ENCODE measurements at regions not wholly inside any gene's neighbourhood (a gene's known extent, or its start where the extent isn't known, plus 50 kb on each side); places are given as distances from the start of the nearest gene placed in this dataset.

DNA sequence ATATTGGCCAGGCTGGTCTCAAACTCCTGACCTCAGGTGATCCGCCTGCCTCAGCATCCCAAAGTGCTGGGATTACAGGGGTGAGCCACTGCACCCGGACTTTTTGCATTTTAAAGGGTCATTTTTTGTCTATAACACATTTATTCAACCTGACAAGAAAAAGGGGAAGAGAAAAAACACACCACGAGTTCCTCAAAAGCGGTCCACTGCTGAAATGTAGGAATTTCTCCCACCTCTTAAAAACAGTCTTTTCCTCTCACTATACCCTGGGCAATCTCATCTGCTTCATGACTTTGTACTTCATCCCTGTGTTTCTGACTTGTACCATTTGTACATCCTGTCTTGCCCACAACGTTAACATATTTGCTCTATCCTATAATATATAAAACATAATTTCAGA is 413.3 kb upstream of the PTBP2 start:
- Histone ChIP-seq H3K27ac (ENCODE audit: extremely low read length, insufficient read depth, low read length) (no peak overlapping the region), H3K79me2 (ENCODE audit: insufficient read depth, low read length) (no peaks in the 10 kb centered on the region), H3K9ac (ENCODE audit: insufficient read depth, low read depth, low read length) (no peak overlapping the region), H2AFZ (ENCODE audit: low read length) (no peak overlapping the region), H3K4me3 (replicated peaks in 1 of 3; ENCODE audit: insufficient read depth in 1 of 3, low read depth in 2 of 3, low read length in 3 of 3) (no peak overlapping the region), H3K27me3 (ENCODE audit: control insufficient read depth in 1 of 2, insufficient read depth in 2 of 2, low read length in 2 of 2) (no peaks in the 10 kb centered on the region), H4K20me1 (ENCODE audit: insufficient read depth, low read length) (no peaks in the 10 kb centered on the region), H3K36me3 (replicated peaks in 1 of 2; ENCODE audit: control insufficient read depth in 1 of 2, insufficient read depth in 2 of 2, low read length in 2 of 2) (no peaks in the 10 kb centered on the region), H3K4me2 (ENCODE audit: low read depth, low read length) (no peak overlapping the region), H3K4me1 (ENCODE audit: insufficient read depth, low read length) (no peaks in the 10 kb centered on the region), H3K9me3 (ENCODE audit: low read length) (no peaks in the 10 kb centered on the region)
- POLR2A ChIA-PET = no interaction called here
- ATAC-seq = no peak
- intact Hi-C loops (cut with micrococcal nuclease; ENCODE audit: unreplicated experiment) (no loop called here), in situ Hi-C loops (cut with HindIII; ENCODE audit: extremely low pct_ligation_motif_present, low pct_unique_long_range_greater_than_20kb) (no loop called here)
- FAIRE-seq = no peak
- WGBS (ENCODE audit: low lambda C conversion rate) = 21% methylated on average over 5 of the region's 5 CpGs
- no TSS peak for BruUV-seq (replicated peaks)
- no peak for DNase-seq (ENCODE audit: low spot score)
- CTCF ChIA-PET (ENCODE audit: low intra/inter-chr PET ratio, low total read pairs) = no interaction called here
- TF ChIP-seq, protein P1, sequence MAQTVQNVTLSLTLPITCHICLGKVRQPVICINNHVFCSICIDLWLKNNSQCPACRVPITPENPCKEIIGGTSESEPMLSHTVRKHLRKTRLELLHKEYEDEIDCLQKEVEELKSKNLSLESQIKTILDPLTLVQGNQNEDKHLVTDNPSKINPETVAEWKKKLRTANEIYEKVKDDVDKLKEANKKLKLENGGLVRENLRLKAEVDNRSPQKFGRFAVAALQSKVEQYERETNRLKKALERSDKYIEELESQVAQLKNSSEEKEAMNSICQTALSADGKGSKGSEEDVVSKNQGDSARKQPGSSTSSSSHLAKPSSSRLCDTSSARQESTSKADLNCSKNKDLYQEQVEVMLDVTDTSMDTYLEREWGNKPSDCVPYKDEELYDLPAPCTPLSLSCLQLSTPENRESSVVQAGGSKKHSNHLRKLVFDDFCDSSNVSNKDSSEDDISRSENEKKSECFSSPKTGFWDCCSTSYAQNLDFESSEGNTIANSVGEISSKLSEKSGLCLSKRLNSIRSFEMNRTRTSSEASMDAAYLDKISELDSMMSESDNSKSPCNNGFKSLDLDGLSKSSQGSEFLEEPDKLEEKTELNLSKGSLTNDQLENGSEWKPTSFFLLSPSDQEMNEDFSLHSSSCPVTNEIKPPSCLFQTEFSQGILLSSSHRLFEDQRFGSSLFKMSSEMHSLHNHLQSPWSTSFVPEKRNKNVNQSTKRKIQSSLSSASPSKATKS (CRISPR knock-in tag; IDR thresholded peaks at IDR 0.05) = no peak
- TF ChIP-seq, protein P2, sequence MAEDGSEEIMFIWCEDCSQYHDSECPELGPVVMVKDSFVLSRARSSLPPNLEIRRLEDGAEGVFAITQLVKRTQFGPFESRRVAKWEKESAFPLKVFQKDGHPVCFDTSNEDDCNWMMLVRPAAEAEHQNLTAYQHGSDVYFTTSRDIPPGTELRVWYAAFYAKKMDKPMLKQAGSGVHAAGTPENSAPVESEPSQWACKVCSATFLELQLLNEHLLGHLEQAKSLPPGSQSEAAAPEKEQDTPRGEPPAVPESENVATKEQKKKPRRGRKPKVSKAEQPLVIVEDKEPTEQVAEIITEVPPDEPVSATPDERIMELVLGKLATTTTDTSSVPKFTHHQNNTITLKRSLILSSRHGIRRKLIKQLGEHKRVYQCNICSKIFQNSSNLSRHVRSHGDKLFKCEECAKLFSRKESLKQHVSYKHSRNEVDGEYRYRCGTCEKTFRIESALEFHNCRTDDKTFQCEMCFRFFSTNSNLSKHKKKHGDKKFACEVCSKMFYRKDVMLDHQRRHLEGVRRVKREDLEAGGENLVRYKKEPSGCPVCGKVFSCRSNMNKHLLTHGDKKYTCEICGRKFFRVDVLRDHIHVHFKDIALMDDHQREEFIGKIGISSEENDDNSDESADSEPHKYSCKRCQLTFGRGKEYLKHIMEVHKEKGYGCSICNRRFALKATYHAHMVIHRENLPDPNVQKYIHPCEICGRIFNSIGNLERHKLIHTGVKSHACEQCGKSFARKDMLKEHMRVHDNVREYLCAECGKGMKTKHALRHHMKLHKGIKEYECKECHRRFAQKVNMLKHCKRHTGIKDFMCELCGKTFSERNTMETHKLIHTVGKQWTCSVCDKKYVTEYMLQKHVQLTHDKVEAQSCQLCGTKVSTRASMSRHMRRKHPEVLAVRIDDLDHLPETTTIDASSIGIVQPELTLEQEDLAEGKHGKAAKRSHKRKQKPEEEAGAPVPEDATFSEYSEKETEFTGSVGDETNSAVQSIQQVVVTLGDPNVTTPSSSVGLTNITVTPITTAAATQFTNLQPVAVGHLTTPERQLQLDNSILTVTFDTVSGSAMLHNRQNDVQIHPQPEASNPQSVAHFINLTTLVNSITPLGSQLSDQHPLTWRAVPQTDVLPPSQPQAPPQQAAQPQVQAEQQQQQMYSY (CRISPR knock-in tag; IDR thresholded peaks at IDR 0.05) = no peak
- TF ChIP-seq JARID2 (CRISPR knock-in tag; IDR thresholded peaks at IDR 0.05; ENCODE audit: insufficient replicate concordance) (no peak), EP300 (IDR thresholded peaks at IDR 0.05; ENCODE audit: low read depth in 2 of 2, low read length in 2 of 2) (no peak), EP300 (CRISPR knock-in tag; IDR thresholded peaks at IDR 0.05; ENCODE audit: borderline replicate concordance) (no peak), ERF (CRISPR knock-in tag; IDR thresholded peaks at IDR 0.05) (no peak), SYNCRIP (IDR thresholded peaks at IDR 0.05; ENCODE audit: insufficient read depth, low read depth, low read length) (no peak)
- TF ChIP-seq, protein P3, sequence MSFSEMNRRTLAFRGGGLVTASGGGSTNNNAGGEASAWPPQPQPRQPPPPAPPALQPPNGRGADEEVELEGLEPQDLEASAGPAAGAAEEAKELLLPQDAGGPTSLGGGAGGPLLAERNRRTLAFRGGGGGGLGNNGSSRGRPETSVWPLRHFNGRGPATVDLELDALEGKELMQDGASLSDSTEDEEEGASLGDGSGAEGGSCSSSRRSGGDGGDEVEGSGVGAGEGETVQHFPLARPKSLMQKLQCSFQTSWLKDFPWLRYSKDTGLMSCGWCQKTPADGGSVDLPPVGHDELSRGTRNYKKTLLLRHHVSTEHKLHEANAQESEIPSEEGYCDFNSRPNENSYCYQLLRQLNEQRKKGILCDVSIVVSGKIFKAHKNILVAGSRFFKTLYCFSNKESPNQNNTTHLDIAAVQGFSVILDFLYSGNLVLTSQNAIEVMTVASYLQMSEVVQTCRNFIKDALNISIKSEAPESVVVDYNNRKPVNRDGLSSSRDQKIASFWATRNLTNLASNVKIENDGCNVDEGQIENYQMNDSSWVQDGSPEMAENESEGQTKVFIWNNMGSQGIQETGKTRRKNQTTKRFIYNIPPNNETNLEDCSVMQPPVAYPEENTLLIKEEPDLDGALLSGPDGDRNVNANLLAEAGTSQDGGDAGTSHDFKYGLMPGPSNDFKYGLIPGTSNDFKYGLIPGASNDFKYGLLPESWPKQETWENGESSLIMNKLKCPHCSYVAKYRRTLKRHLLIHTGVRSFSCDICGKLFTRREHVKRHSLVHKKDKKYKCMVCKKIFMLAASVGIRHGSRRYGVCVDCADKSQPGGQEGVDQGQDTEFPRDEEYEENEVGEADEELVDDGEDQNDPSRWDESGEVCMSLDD (CRISPR knock-in tag; IDR thresholded peaks at IDR 0.05; ENCODE audit: borderline replicate concordance) = no peak
- TF ChIP-seq, protein P4, sequence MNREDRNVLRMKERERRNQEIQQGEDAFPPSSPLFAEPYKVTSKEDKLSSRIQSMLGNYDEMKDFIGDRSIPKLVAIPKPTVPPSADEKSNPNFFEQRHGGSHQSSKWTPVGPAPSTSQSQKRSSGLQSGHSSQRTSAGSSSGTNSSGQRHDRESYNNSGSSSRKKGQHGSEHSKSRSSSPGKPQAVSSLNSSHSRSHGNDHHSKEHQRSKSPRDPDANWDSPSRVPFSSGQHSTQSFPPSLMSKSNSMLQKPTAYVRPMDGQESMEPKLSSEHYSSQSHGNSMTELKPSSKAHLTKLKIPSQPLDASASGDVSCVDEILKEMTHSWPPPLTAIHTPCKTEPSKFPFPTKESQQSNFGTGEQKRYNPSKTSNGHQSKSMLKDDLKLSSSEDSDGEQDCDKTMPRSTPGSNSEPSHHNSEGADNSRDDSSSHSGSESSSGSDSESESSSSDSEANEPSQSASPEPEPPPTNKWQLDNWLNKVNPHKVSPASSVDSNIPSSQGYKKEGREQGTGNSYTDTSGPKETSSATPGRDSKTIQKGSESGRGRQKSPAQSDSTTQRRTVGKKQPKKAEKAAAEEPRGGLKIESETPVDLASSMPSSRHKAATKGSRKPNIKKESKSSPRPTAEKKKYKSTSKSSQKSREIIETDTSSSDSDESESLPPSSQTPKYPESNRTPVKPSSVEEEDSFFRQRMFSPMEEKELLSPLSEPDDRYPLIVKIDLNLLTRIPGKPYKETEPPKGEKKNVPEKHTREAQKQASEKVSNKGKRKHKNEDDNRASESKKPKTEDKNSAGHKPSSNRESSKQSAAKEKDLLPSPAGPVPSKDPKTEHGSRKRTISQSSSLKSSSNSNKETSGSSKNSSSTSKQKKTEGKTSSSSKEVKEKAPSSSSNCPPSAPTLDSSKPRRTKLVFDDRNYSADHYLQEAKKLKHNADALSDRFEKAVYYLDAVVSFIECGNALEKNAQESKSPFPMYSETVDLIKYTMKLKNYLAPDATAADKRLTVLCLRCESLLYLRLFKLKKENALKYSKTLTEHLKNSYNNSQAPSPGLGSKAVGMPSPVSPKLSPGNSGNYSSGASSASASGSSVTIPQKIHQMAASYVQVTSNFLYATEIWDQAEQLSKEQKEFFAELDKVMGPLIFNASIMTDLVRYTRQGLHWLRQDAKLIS (CRISPR knock-in tag; IDR thresholded peaks at IDR 0.05) = no peak
